DND-41 (cell line): ENCODE measurements at regions not wholly inside any gene's neighbourhood (a gene's known extent, or its start where the extent isn't known, plus 50 kb on each side); places are given as distances from the start of the nearest gene placed in this dataset.

Source experiments
- EZH2 ChIP-seq: IDR thresholded peaks from 3 replicates; pipeline ENCODE4 v1.6.1; 2012; ENCODE audit warnings: borderline replicate concordance, low read depth, mild to moderate bottlenecking, moderate library complexity, low read length, inconsistent platforms; ENCODE audit not compliant: severe bottlenecking
- TF ChIP-seq, protein P1 (sequence below): IDR thresholded peaks from 2 replicates; pipeline ENCODE4 v1.5.1; 2012; ENCODE audit warnings: borderline replicate concordance, low read length, moderate library complexity, mild to moderate bottlenecking; ENCODE audit not compliant: poor library complexity, severe bottlenecking; ENCODE audit errors: extremely low read depth

DNA sequence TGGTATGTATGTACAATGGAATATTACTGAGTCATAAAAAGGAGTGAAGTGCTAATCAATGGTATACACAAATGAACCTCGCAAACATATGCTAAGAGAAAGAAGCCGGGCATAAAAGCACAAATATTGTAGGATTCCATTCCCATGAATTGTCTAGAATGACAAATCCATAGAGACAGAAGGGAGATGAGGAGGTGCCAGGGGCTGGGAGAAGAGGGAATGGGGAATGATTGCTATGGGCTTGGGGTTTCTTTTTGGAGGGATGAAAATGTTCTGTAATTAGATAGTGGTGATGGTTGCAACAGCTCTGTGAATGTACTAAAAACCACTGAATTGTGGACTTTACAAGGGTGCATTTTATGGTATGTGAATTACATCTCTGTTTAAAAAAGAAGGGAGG, 73.5 kb downstream of the GLI2 start:
- TF ChIP-seq EZH2 = no peak
- TF ChIP-seq, protein P1, sequence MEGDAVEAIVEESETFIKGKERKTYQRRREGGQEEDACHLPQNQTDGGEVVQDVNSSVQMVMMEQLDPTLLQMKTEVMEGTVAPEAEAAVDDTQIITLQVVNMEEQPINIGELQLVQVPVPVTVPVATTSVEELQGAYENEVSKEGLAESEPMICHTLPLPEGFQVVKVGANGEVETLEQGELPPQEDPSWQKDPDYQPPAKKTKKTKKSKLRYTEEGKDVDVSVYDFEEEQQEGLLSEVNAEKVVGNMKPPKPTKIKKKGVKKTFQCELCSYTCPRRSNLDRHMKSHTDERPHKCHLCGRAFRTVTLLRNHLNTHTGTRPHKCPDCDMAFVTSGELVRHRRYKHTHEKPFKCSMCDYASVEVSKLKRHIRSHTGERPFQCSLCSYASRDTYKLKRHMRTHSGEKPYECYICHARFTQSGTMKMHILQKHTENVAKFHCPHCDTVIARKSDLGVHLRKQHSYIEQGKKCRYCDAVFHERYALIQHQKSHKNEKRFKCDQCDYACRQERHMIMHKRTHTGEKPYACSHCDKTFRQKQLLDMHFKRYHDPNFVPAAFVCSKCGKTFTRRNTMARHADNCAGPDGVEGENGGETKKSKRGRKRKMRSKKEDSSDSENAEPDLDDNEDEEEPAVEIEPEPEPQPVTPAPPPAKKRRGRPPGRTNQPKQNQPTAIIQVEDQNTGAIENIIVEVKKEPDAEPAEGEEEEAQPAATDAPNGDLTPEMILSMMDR = no peak
